T-helper 2 cell treated with Interferon-gamma antibody and Interleukin-4, amounts not matched to agents 100 ng/mL and 5 ng/mL, for 36 hours (primary cell): ENCODE measurements at regions not wholly inside any gene's neighbourhood (a gene's known extent, or its start where the extent isn't known, plus 50 kb on each side); places are given as distances from the start of the nearest gene placed in this dataset.
"Not testable (repeated sequence)": the region's sequence is repeated elsewhere in the genome, so short reads cannot be mapped to it uniquely, and the experiment has no call there.

Source experiments
- intact Hi-C: fragments of 100-400 bp; cut with micrococcal nuclease; formaldehyde crosslinking; loops from one replicate; pipeline ENCODE4 v1.15.1; 2023

- intact Hi-C loops = no loop called here
Measured at GRCh38 chr9:110077925-110078324, 130.0 kb downstream of the C9orf152 start.

DNA sequence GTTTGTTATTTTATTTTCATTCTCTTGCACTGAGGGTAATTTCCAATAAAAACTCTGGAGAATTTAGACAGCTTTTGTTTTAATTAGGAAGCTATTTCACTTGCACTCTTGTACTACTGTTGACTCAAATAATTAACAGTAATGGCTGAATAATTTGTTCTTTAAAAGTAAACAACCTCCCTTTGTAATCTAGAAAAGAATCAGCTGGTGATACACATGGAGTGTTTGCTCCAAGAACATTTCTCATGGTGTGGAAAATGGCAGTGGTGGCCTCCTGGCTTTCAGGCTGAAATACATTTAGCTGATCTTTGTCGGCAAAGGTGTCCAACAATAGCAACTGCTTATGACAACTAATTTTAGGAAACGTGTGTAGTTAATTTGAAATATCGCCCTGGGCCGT, 129.4 kb downstream of the C9orf152 start:
- intact Hi-C loops = no loop called here

- intact Hi-C loops = loop anchor here (5.0 kb wide), 1 partner anchor 66 kb away; no protein-coding TSS in a partner anchor
Measured at GRCh38 chr9:110081395-110081794, 126.6 kb downstream of the C9orf152 start.

DNA sequence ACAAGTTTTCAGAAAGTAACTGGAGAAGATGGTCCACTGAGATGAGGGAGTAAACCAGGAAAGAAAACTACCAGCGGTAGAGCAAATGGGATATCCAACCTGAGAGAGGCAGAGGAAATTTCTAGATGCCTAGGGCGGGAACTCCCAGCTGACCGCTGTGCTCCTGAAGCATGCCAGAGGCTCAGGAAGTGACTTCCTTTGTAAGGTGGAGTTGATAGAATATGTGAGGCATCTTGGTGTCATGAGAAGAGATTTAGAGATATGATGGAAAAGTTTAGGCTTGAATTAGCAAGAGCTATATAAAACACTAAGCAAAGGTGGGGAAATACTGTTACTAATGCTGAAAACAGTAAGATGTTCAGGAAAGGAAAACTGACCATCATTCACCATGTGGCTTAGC, 124.1 kb downstream of the C9orf152 start:
- intact Hi-C loops = loop anchor here (5.0 kb wide), 1 partner anchor 63 kb away; no protein-coding TSS in a partner anchor

GRCh38 chr9:110086537-110086936, 121.4 kb downstream of the C9orf152 start:
- intact Hi-C loops = no loop called here

GRCh38 chr9:110087605-110088004, 120.4 kb downstream of the C9orf152 start:
- intact Hi-C loops = no loop called here

GRCh38 chr9:110088099-110088498, 119.9 kb downstream of the C9orf152 start:
- intact Hi-C loops = no loop called here

DNA sequence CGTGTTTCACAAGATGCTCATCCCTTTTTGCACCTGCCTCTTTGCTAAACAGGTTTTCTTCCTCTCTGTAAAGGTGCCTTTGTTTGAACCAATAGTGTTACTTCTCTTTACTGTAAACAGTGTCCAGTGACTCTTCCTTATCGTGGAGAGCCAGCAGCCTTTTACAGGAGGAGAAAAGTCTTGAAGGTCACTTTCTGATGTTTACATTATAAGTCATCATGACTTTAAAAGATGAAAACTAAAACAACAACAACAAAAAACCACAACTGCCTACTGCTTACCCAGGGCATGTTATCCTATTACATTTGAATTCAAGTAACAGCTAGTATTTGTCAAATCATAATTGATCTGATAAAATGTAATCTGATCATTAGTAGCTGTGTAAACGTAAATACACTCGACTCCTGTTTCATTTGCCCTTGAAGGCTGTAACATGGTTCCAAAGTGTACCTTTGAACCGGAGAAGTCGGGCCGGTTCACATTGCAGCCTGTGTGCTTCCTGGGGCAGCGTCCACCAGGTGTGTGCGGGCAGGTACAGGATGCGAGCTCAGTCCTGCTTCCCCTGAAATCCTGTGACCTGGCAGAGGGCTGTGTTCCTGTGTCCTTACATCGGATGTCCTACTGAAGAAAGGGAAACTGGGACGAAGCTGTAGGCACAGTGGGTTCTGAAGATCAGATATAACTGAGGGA, 118.1 kb downstream of the C9orf152 start:
- intact Hi-C loops = no loop called here

DNA sequence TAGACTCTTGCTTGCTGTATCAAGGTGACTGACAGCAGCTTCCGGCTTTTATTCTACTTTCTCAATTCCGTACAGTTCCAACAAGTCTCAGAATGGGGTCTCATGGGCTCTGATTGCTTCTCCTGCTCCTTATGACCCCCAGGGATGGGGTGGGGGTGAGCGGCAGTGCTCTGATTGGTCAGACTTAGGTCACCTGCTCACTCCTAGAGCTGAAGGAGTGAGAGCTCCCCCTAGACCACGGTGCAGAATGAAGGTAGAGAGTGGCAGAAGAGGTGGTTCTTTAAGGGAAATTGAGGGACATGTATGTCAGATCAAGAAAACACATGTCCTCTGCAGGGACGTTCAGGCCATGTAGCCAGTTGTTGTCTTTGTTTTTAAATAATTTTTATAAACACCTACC, 115.2 kb downstream of the C9orf152 start:
- intact Hi-C loops = no loop called here

GRCh38 chr9:110093417-110093816, 114.5 kb downstream of the C9orf152 start:
- intact Hi-C loops = no loop called here

DNA sequence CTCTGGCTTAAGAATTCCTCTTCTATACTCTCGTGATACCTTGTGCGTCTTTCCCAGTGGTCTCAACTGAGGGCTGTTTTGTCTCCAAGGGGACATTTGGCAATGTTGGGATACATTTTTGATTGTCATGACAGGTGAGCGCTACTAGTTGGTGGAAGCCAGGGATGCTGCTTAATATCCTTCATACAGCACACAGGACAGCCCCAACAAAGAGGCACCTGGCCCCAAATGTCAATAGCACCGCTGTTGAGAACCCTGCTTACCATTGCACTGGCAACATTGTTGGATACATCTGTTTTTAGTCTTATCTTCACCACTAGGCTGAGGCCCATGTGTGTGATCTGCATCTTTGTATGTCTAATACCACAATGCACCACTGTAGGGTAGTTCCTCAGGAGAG, 114.1 kb downstream of the C9orf152 start:
- intact Hi-C loops = no loop called here

DNA sequence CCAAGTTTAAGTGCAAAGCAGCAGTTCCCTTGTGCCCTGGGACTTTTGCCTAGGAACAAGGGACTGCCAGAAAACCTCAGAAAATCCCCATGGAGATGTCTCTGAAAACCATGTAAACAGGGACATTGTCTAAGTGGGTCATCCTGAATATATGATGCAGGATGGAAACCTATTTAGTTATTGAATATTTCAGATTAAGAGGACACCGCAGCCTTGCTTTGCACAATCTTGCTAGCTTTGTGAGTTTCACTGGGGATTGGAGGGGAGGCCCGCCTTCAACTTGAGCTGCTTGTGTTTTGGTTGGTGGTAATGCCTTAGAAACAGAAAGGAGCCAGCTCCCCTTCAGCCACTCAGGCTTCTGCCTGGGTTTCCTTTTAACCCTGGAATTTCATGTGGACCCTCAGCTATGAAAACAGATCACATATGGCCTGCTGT, 112.8 kb downstream of the C9orf152 start:
- intact Hi-C loops = no loop called here

- intact Hi-C loops = no loop called here
Measured at GRCh38 chr9:110095776-110096175, 112.2 kb downstream of the C9orf152 start.

GRCh38 chr9:110096674-110097073, 111.3 kb downstream of the C9orf152 start:
- intact Hi-C loops = not testable (repeated sequence)

DNA sequence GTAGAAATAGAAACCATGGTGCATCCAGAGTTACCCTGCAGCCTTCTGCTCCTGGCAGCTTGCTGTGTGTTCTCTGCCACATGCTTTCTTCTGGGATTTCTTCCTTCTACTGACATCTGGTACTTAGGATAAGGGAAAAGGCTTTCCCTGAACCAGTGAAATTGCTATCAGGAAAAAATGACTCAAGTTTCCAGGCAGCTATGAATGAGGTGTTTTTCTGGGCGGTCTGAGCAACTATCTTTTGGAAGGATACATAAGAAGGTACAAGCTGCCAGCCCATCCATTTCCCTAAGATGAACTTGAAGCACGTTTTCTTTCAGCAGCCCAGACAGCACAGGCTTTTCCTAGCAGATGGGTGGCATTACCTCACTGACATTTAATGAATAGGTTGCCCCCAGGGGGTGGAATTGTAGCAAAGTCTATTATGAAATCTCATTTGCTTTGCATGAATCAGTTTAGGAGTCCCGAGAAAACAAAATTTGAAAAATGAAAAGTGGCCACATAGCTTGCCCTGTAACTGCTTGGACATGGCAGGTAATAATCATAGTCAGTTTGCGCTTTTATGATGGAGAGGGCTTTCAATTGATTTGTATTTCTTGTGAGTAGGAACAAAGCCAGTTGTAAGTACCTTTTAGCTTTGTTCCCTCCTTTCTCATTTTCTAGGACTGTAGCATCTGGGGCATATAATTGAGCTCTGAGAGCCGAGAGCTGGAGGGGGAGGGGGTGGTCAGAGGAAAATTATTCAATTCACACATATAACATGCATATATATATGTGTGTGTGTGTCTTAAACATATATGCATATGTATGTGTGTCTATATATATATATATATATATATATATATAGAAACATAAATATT, 108.5 kb downstream of the C9orf152 start:
- intact Hi-C loops = no loop called here

DNA sequence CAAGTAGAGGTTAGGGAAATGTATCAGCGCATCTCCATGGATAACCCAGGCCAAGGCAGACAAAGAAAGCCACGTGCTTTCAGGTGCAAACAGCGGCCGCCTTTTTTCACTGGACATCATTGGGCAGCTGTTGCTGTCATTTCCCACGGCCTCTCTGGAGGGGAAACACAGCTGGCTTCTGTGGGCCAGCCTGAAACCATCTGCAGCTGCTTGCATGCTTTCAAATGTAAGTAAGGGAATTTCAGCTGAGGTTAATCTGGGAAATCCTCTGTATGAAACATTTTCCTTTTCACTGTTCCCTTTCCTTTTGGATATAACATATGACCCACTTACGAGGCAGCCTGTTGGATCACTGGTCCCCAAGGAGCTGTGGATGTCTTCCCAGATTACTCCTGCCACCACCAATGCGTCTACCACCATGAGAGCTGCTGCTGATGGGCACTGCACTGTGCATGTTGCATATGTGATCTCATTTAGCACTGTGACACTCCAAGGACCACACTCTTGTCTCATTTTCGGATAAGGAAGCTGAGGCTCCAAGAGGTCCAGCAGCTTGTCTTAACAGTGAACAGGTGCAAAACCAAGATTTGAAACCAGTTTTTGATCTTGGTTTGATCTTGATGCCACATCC, 106.3 kb downstream of the C9orf152 start:
- intact Hi-C loops = no loop called here

DNA sequence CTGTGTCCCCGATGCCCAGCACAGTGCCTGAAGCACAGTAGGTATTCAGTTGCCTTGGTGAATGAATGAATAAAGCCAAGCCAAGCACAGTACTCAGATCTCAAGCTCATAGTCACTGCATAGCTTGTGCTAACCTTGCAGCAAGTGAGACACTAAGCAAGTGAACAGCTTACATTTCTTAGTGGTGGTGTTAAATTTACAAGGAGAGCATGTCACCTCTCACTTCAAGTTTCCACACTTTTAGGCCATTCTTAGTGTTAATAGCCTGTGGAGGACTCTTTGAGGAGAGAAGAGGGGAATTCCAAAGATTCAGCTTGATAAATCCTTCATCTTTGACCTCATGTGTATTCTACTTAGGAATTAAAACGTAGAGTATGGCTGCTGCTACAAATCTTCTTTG, 104.7 kb downstream of the C9orf152 start:
- intact Hi-C loops = no loop called here

- intact Hi-C loops = no loop called here
Measured at GRCh38 chr9:110104261-110104809, 103.6 kb downstream of the C9orf152 start.

DNA sequence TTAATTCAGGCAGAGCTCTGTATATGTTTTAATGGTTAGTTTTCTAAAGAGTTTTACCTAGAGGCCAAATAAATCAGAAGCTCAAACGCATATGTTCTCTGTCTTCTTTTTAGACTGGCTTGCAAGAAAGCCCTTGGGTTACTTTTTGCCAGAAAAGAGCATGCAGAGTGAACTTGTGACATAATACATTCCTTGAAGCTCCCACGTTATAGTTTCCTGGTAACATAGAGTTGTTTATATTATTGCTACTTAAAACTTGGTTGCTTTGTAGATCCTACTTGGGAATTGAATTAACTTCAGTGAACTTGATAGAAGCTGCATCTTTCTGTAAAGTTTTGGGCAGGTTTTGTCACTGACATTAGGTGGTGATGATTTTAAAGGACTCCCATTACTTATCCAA, 102.9 kb downstream of the C9orf152 start:
- intact Hi-C loops = no loop called here

DNA sequence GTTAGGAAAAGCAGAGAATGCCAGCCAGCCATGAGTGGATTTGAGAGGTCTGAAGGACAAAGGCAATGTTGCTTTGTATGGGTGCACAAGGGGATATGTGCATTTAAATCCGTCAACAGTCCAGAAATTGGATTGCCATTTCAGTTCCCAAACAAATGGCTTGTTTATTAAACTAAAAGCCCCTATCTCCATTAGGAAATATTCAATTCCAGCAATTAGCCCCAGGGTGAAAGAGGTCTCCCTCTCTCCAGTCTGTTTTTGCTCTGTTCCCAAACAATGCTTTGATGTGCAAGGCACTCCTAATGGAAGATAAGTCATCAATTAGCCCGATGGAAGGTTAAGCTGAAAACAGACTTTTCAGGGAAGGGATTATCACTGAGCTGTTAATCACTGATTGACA, 101.3 kb downstream of the C9orf152 start:
- intact Hi-C loops = no loop called here

DNA sequence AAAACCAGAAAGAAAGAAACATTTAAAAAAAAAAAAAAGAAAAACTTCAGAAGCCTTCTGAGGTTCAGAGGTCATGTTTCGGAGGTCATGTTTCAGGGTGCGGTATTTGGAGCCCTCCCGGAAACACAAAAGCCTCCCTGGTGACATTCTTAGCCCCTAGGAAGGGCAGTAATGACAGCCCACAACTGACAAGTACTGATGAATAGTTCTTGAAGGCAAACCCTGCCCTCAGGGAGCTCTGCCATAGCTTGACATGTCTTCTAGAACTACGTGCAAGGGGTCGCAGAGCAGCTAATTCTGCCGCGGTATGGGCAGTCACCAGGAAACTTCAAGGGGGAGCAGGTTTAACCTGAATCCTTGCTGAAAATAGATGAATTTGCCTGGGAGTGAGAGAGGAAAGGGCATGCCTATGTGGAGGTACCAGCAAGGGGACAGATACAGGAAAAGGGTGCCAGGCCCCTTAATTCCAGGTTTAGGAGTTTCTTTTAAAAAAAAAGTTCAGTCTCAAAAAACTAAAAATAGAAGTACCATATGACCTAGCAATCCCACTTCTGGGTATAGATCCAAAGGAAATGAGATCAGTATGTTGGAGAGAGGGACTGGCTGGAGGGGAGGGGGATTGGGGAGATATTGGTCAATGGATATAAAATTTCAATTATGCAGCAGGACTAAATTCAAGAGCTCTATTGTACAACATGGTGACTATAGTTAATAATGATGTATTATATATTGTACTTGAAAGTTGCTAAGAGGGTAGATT, 98.4 kb downstream of the C9orf152 start:
- intact Hi-C loops = no loop called here
